HUES64 (cell line): ENCODE measurements at regions not wholly inside any gene's neighbourhood (a gene's known extent, or its start where the extent isn't known, plus 50 kb on each side); places are given as distances from the start of the nearest gene placed in this dataset.

Experiments used
- H3K27ac ChIP-seq: 2 replicates; pipeline ENCODE4 v1.7.0; 2013; ENCODE audit warnings: low read depth, low read length, inconsistent platforms
- H3K27me3 ChIP-seq: 2 replicates; pipeline ENCODE4 v1.6.1; 2013; ENCODE audit warnings: mild to moderate bottlenecking, low read length; ENCODE audit not compliant: insufficient read depth
- H3K36me3 ChIP-seq: 2 replicates; pipeline ENCODE4 v1.6.1; 2013; ENCODE audit warnings: mild to moderate bottlenecking, low read length; ENCODE audit not compliant: insufficient read depth
- H3K4me1 ChIP-seq: 2 replicates; pipeline ENCODE4 v1.6.1; 2013; ENCODE audit warnings: mild to moderate bottlenecking, low read length, moderate library complexity; ENCODE audit not compliant: insufficient read depth
- H3K4me3 ChIP-seq: 2 replicates; pipeline ENCODE4 v1.5.1; 2013; ENCODE audit warnings: mild to moderate bottlenecking, low read length, moderate library complexity
- H3K9ac ChIP-seq: 2 replicates; pipeline ENCODE4 v1.6.1; 2013; ENCODE audit warnings: mild to moderate bottlenecking, low read depth, low read length
- H3K9me3 ChIP-seq: 2 replicates; pipeline ENCODE4 v1.6.1; 2013; ENCODE audit warnings: low read depth, low read length; ENCODE audit not compliant: insufficient read depth
- whole genome bisulfite sequencing: fragments of 150-250, 120-280 bp; methylation state at CpG from one replicate; pipeline ENCODE4 v1.1.7; 2013; ENCODE audit warnings: missing lambda C conversion rate; 5-methylcytosine and 5-hydroxymethylcytosine counted together

GRCh38 chr6:113644861-113645575 is 212.1 kb upstream of the MARCKS start:
- Histone ChIP-seq H3K4me1 (peaks cover 5% of the 10 kb centered on the region; the same call in 1 of the 2 replicates), H3K27ac (no peak overlapping the region), H3K9ac (no peak overlapping the region), H3K27me3 (0 out of 2 replicates have a peak, but pooled peaks cover 5% of the 10 kb centered on the region), H3K9me3 (no peaks in the 10 kb centered on the region), H3K4me3 (no peak overlapping the region), H3K36me3 (no peaks in the 10 kb centered on the region)
- WGBS: 89% methylated on average over 12 of the region's 13 CpGs

- H3K9me3 ChIP-seq: no peaks in the 10 kb centered on the region
- no peaks in the 10 kb centered on the region for H3K36me3 ChIP-seq
- H3K27me3 ChIP-seq: 0 out of 2 replicates have a peak, but pooled peaks cover 5% of the 10 kb centered on the region
- WGBS: 96% methylated on average over 4 of the region's 4 CpGs
- no peak overlapping the region for H3K9ac ChIP-seq
- no peak overlapping the region for H3K4me3 ChIP-seq
- peaks cover 5% of the 10 kb centered on the region; the same call in 1 of the 2 replicates for H3K4me1 ChIP-seq
- no peak overlapping the region for H3K27ac ChIP-seq
These were observed 211.6 kb upstream of the MARCKS start for GRCh38 chr6:113645576-113645970.

GRCh38 chr6:113645986-113646385 is 211.2 kb upstream of the MARCKS start:
- Histone ChIP-seq H3K9ac (no peak overlapping the region), H3K4me3 (no peak overlapping the region), H3K9me3 (no peaks in the 10 kb centered on the region), H3K27me3 (0 out of 2 replicates have a peak, but pooled peaks cover 5% of the 10 kb centered on the region), H3K4me1 (peaks cover 5% of the 10 kb centered on the region; the same call in 1 of the 2 replicates), H3K36me3 (no peaks in the 10 kb centered on the region), H3K27ac (no peak overlapping the region)
- 94% methylated on average over 3 of the region's 3 CpGs for WGBS

- 0 out of 2 replicates have a peak, but pooled peaks cover 5% of the 10 kb centered on the region for H3K27me3 ChIP-seq
- H3K9me3 ChIP-seq: no peaks in the 10 kb centered on the region
- H3K4me1 ChIP-seq: peaks cover 5% of the 10 kb centered on the region; the same call in 1 of the 2 replicates
- 81% methylated on average over 4 of the region's 4 CpGs for WGBS
- no peak overlapping the region for H3K9ac ChIP-seq
- H3K4me3 ChIP-seq: no peak overlapping the region
- no peak overlapping the region for H3K27ac ChIP-seq
- H3K36me3 ChIP-seq: no peaks in the 10 kb centered on the region
These were observed 210.4 kb upstream of the MARCKS start for GRCh38 chr6:113646701-113647100.

- Histone ChIP-seq H3K9me3 (no peaks in the 10 kb centered on the region), H3K4me1 (peaks cover 5% of the 10 kb centered on the region; the same call in 1 of the 2 replicates), H3K9ac (no peak overlapping the region), H3K4me3 (no peak overlapping the region), H3K36me3 (no peaks in the 10 kb centered on the region), H3K27ac (no peak overlapping the region), H3K27me3 (0 out of 2 replicates have a peak, but pooled peaks cover under 1% of the 10 kb centered on the region)
- WGBS: 96% methylated on average over 4 of the region's 4 CpGs
These were observed 209.8 kb upstream of the MARCKS start for GRCh38 chr6:113647143-113647889.

- no peaks in the 10 kb centered on the region for H3K9me3 ChIP-seq
- H3K27me3 ChIP-seq: no peaks in the 10 kb centered on the region
- H3K4me1 ChIP-seq: no peaks in the 10 kb centered on the region; the same call in 1 of the 2 replicates
- no peak overlapping the region for H3K9ac ChIP-seq
- WGBS: no CpG with 5 or more reads among the region's 1 CpG
- H3K36me3 ChIP-seq: no peaks in the 10 kb centered on the region
- H3K27ac ChIP-seq: no peak overlapping the region
- no peak overlapping the region for H3K4me3 ChIP-seq
These were observed 208.4 kb upstream of the MARCKS start for GRCh38 chr6:113648698-113649097.

- no peaks in the 10 kb centered on the region; the same call in 1 of the 2 replicates for H3K4me1 ChIP-seq
- H3K9ac ChIP-seq: no peak overlapping the region
- WGBS: 85% methylated on average over 6 of the region's 6 CpGs
- H3K27ac ChIP-seq: no peak overlapping the region
- no peak overlapping the region for H3K4me3 ChIP-seq
- no peaks in the 10 kb centered on the region for H3K36me3 ChIP-seq
- H3K27me3 ChIP-seq: no peaks in the 10 kb centered on the region
- H3K9me3 ChIP-seq: no peaks in the 10 kb centered on the region
These were observed 207.9 kb upstream of the MARCKS start for GRCh38 chr6:113649276-113649675.

GRCh38 chr6:113649880-113650609 is 207.1 kb upstream of the MARCKS start:
- no peak overlapping the region for H3K27ac ChIP-seq
- WGBS: 80% methylated on average over 5 of the region's 6 CpGs
- H3K4me3 ChIP-seq: no peak overlapping the region
- H3K9ac ChIP-seq: no peak overlapping the region
- H3K4me1 ChIP-seq: no peaks in the 10 kb centered on the region; the same call in 1 of the 2 replicates
- H3K27me3 ChIP-seq: no peaks in the 10 kb centered on the region
- no peaks in the 10 kb centered on the region for H3K9me3 ChIP-seq
- no peaks in the 10 kb centered on the region for H3K36me3 ChIP-seq

GRCh38 chr6:113650610-113650979 is 206.6 kb upstream of the MARCKS start:
- no peak overlapping the region for H3K27ac ChIP-seq
- no peaks in the 10 kb centered on the region; the same call in 1 of the 2 replicates for H3K4me1 ChIP-seq
- no peaks in the 10 kb centered on the region for H3K9me3 ChIP-seq
- H3K4me3 ChIP-seq: no peak overlapping the region
- H3K27me3 ChIP-seq: no peaks in the 10 kb centered on the region
- H3K9ac ChIP-seq: no peak overlapping the region
- no peaks in the 10 kb centered on the region for H3K36me3 ChIP-seq
- WGBS: 90% methylated on average over 8 of the region's 8 CpGs

GRCh38 chr6:113651120-113651519 is 206.0 kb upstream of the MARCKS start:
- WGBS: 78% methylated on average over 4 of the region's 4 CpGs
- Histone ChIP-seq H3K36me3 (no peaks in the 10 kb centered on the region), H3K9me3 (no peaks in the 10 kb centered on the region), H3K27ac (no peak overlapping the region), H3K9ac (no peak overlapping the region), H3K27me3 (no peaks in the 10 kb centered on the region), H3K4me1 (no peaks in the 10 kb centered on the region; the same call in 1 of the 2 replicates), H3K4me3 (no peak overlapping the region)

- no peaks in the 10 kb centered on the region for H3K27me3 ChIP-seq
- no peaks in the 10 kb centered on the region for H3K36me3 ChIP-seq
- no peak overlapping the region for H3K4me3 ChIP-seq
- WGBS: no CpG with 5 or more reads among the region's 1 CpG
- no peaks in the 10 kb centered on the region for H3K9me3 ChIP-seq
- H3K27ac ChIP-seq: no peak overlapping the region
- H3K9ac ChIP-seq: no peak overlapping the region
- H3K4me1 ChIP-seq: no peaks in the 10 kb centered on the region; the same call in 1 of the 2 replicates
These were observed 205.2 kb upstream of the MARCKS start for GRCh38 chr6:113651920-113652319.
